Heart left ventricle (tissue), 13 donors: ENCODE measurements at regions not wholly inside any gene's neighbourhood (a gene's known extent, or its start where the extent isn't known, plus 50 kb on each side); places are given as distances from the start of the nearest gene placed in this dataset.

ENCODE experiments used
- CTCF ChIP-seq, 12 donors: fragments of 200-600 bp; sonication (generic) in 4 of 12; IDR thresholded peaks; one replicate each; pipeline versions ENCODE4 v1.5.0 to v1.8.0; 2018 to 2022; ENCODE audit warnings: antibody characterized with exemption in 12 of 12, mild to moderate bottlenecking in 5 of 12
- POLR2A ChIP-seq, 2 donors: fragments of 450-650 bp; IDR thresholded peaks; one replicate each; pipeline ENCODE4 v1.6.1; 2017; ENCODE audit warnings: antibody characterized with exemption in 2 of 2, mild to moderate bottlenecking in 2 of 2, moderate library complexity in 2 of 2
- donor health status: ischemic (EF 13 %, LVEDD 7.1; RV severe dilation, severe dysfunction).
- donor health status: DM: no; HTN: yes; CAD: no.
- donor health status: DM: no; HTN: no; CAD: no.
- donor health status: ischemic (EF 25% LVEDD 6.9; RV normal size, moderate dysfunction).
- donor health status: ischemic (EF 25% LVEDD 5.7; RV mildly dilated, moderate dysfunction).
- donor health status: ischemic (EF 35%, LVEDD 5.7; RV mildly dilated, moderate dysfunction).
- donor health status: nonischemic (EF 11% LVEDD 7.7; RV severe dilation, severe dysfunction).
- donor health status: DM: yes; HTN: yes; CAD: no.
- donor health status: PGD.
- donor health status: ischemic (EF 29% LVEDD 5.4; RV normal size, mild dysfunction).
- donor health status: nonischemic (EF 23%, LVEDD 6.1; RV moderate dilation, normal function).

- no peak for TF ChIP-seq CTCF (IDR thresholded peaks at IDR 0.05)
- no peak for TF ChIP-seq POLR2A (IDR thresholded peaks at IDR 0.05)
Observed at GRCh38 chr5:85868070-85868469, 749.7 kb upstream of the COX7C start.
